NCI-H1436 treated with DMSO at 0.1 percent for 48 hours (cell line): ENCODE measurements at regions not wholly inside any gene's neighbourhood (a gene's known extent, or its start where the extent isn't known, plus 50 kb on each side); places are given as distances from the start of the nearest gene placed in this dataset.
"Not testable (repeated sequence)": the region's sequence is repeated elsewhere in the genome, so short reads cannot be mapped to it uniquely, and the experiment has no call there.

Experiments used
- DNase-seq: peaks from one replicate; lab custom pipeline; 2025; lab: John Stamatoyannopoulos, UW

DNA sequence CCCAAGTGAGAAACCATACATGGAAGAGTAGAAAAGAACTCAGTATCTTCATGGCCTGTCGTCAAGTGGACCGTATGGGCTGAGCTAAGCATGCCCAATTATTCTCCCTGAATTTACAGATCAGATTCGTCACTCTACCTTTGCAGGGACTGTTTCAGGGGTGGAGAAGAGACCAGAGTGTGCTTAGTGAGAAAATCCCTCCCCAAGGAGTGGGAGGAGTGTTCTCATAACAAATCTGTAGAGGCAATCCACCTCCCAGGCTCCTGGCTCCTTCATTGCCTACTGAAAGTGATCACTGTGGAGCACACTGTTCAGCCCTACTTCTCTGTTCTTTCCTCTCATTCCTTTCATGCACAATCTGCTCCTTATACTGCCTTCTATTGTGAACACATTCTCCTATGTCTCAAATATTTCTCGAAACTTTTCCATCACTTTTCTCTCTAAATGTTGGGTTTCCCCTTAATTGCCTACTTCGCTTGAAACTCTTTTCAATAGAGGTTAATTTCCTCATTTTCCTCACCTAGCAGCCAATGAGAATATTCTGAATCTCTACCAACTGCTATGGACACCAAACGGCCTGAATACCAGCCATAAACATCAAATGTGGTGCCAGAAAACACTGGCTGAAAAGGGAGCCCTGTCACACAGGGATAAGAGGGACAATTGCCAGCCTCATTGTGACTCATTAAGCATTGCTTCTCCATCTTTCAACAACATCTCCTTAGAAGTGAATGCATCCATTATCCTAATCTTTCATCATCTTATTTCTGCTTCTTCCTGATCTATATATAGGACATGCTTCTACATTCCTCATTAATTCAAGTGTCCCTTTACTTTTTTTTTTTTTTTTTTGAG, 398.3 kb downstream of the UTRN start:
- DNase-seq: no peak

DNA sequence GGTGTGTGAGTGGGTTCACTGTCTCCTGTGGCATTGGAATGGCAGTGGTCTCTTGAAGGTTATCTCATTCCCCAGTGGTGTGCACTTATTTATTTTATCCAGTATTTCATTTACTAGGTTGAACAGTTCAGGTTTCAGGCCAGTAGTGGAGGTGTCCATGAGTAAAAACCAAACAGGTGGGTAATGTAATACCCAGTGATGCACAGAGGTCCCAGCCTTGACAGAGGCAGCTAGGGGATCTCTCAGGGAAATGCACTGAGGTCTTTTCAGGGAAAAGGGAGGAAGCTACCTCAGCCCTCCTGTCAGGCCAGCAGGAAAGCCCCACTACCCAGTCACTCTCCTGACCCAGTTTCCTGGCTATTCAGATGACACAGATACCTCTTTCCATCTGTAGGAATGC, 403.6 kb downstream of the UTRN start:
- no peak for DNase-seq

DNA sequence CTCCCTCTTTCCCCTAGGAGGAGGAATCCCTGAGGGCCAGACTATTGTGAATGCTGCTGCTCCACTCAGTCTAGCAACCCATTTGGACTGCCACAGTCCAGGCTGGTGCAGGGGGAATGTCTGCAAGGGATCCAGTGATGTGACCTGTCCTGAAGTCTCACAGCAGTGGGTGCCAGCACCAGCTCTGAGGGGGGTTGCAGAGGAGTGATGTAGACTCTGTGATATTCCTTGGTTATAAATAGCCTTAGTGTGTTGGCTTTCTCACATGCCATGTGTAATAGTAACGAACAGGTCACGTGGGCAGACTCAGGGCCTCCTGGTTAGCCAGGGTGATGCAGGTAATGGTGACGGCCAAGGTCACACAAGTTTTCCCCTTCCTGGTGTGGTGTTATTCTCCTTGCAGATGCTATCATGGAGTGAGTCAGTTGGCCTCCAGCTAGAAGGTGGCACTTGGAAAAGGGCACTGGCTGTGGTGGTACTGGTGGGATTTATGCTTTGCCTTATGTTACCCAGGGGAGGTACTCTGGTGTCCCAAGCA, 404.4 kb downstream of the UTRN start:
- DNase-seq: no peak

DNA sequence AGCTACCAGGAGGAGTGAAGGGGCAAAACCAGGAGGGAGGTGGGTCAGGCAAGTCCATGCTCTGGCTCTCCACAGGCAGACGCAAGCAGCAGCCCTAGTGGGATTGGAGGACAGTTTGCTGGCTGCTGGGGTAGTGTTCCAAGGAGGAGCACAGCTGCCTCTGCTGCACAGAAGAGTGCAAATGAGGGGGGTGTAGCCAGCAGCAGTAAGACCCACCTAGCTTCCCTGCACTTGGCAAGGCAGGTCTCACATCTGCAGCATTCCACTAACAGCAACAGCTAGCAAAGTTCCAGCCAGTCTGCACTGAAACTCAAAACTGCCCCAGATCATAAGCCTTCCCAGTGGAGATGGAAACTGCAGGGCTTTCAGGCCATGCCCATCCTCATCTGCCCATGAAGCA, 405.0 kb downstream of the UTRN start:
- no peak for DNase-seq

DNA sequence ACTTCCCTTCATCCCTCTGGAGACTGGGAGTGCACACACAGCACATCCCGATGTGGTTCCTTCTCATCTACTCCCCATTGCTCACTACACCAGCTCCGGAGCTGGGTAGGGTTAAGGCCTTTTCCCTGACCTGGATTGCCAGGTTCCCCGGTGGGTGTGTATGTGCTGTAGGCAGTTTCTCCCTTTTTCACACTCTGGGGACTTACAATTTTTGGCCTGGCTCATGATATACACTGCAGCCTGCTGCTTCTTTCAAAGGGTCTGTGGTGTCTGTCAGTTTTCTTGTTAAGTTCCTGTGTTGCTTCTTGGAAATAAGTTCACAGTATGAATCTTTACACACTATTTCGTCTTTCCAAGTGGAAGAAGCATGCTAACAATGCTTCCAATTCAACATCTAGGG, 405.5 kb downstream of the UTRN start:
- DNase-seq: no peak

DNA sequence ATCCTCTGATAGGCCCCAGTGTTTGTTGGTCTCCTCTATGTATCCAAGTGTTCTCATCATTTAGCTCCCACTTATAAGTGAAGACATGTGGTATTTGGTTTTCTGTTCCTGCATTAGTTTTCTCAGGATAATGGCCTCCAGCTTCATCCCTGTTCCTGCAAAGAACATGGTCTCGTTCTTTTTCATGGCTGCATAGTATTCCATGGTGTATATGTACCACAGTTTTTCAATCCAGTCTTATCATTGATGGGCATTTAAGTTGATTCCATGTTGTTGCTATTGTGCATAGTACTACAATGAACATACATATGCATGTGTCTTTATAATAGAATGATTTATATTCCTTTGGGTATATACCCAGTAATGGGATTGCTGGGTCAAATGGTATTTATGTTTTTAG, 406.9 kb downstream of the UTRN start:
- DNase-seq: not testable (repeated sequence)

DNA sequence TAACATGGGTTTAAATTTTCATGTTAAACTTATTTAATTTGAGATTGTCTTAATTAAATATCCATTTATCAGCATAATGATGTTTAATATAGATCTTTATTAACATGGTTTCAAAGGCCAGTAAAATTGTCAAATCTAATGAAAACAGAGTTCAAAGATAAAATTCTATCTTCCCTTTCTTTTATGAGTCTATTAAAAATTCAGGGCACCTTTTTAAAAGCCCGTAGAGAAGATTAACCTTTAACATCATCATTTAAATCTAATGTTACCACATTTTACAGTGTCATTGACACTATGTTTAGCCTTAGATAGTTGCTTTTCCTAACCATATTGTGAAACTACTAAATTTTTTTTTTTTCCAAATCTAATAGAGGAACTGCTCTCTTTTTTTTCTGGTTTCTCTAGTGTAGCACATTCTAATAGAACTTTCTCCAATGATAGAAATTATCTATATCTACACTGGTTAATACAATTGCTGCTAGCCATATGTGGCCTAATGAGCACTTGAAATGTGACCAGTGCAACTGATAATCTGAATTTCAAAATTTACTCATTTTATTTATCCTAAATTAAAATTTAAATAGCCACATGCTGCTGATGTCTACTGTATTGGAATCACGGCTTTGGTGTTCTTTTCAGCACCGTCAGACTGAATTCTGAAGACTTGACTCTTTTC, 410.9 kb downstream of the UTRN start:
- DNase-seq: no peak

DNA sequence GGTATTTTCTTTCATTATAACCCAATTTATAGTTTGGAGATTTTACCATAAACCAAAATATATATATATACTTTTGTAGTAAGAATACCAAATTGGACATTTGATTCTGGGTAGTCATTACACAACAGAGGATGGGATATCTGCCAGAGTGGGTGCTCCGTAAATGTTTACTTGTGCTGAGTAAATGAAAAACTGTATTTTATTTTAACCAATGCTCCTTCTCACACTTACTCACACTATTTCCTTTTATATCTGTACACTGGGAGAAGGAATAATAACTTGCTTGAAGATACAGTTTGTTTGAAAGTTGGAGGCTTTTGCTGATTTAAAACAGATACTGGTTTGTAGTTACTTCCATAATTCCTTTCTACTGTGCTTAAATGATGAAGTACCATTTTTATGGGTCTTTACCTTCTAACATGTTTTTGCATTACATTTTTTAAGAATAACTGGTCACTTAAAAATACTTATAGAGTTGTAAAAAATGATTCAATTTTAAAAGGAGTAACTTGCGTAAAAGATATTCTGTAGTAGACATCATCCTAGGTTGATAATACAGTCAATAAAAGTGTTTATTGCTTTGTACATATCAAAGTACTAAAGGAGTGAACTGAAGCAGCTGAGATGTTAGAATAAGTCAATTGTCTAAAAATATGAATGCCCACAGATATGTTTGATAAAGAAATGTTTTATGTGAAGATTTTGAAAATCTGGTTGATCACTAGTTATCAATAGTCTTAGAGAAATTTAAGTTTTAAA, 411.7 kb downstream of the UTRN start:
- DNase-seq: no peak

DNA sequence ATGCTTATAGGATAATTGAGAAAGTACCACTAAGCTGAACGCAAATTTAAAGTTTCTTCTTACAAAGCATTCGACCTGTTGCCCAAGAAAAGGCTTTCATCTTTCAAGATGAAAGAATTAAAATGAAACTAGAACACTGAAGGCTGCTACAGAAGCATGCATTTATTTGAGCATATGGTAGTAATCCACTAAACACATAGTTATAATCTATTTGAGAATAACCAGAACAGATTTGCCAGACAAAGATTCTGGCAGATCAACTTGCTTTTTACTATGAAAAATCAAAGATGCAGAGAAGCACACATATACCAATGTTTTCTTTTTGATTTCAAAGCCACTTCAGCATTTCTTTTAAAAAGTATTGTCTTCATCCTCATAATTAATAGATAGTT, 412.2 kb downstream of the UTRN start:
- no peak for DNase-seq

DNA sequence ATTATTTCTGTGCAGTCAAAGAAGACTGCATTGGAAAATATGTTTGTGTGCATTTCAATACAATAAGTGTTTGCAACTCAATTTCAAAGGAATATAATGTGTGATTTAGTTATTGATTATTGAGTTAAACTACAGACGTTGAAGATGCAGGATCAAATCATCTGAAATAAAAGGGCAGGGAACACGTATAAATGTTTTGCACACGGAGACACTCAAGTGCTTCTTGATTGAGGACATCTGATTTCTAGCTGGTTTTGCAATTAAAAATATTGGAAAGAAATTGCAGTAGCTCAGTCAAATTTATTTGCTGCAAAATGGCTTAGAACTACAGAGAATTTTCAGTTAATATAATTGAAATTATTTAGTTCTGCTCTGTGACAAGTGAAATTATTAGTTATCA, 412.7 kb downstream of the UTRN start:
- no peak for DNase-seq

DNA sequence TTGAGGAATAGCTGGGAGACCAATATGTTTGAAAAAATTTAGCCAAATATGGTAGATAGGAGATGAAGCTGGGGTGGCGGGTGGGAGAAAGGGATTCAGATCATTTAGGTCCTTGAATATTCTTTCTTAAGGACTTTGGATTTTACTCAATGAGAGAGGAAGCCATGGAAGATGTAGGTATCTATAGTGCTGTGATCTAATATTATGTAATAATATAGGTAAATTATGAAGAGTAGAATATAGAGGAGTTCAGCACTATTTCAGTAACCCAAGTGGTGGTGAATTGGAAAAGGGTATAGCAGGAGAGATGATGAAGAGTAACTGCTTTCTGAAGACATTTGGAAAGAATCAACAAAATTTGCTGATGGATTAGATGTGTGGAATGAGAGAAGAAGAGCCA, 417.6 kb downstream of the UTRN start:
- no peak for DNase-seq

DNA sequence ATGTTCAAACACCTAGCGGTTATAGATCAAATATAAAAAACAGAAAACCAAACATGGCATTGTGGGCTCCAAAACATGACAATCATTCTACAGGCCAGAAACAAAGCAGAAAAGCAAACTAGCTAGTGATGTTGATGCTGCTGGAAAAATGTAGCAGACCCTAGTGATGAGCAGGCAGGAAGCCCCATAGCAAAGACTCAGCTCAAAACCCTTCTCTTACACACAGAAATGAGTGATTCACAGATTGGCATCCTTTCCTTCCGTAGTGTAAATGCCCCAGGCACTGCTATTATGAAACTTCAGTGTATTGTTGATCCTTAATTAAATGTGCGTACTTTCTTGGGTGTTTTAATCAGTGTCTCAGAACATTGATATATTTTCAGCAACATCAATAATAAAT, 425.1 kb downstream of the UTRN start:
- DNase-seq: no peak

DNA sequence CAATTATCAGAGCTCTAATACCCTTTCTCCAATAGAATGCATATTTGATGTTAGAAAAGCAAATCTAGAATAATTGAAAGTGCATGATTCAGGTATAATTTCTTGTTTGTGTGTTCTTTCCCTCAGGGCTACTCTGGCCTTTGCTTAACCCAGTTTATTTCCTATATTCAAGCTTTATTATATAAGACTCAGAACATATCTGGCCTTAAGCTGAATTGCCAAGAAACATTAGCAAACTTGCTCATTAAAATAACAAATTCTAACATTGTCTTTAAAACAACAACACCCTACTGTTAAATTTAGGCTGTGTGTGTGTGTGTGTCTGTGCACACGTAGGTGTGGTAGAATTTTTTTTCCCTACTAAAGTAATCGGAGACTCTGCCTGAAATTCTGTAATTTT, 426.5 kb downstream of the UTRN start:
- DNase-seq: no peak

DNA sequence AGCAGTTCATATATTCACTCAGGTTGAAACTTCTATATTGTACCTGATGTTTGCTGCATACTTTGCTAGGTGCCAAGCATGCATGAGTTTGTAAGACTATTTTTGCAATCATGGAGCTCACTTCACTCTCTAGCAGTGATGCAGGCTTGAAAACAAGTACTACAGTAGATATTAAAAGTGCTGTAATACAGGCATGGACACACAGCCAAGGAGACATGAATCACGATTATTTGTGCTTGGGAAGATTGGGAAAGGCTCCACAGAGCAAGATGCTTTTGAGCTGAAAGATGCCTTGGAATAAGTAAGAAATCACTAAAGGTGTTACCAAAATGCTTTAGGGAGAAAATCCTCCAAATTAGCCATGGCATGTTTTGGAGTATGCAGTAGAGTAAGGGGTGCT, 427.4 kb downstream of the UTRN start:
- no peak for DNase-seq

DNA sequence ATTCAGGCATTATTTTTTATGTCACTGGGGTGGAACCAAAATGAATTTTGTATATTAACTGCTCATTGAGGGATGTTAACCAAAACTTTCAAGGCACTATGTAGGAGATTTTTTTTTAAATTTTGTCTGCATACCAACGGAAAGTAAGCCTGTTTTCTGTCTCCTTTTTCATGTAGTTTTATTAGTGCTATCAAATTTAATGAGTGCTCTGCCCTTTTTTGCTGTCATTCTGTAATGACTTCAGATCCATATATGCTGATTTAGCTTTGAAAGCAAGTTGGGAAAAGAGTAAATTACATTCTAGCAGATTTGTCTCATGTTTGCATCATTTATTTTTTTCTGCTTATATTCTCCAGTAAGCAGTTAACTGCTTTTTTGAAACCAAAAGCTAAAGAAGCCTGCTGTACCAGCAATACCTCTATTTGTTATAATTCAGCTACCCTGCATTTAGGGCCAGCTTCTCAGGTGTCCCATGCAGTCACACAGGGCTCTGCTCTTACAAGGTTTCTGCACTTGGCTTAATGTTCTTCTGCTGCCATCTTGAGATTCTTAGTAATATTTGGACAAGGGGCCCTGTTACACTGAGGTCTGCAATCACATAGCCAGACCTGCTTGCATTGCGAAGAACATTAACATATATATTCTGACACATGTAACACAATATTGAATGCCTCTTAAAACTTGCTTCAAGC, 429.0 kb downstream of the UTRN start:
- DNase-seq: no peak

DNA sequence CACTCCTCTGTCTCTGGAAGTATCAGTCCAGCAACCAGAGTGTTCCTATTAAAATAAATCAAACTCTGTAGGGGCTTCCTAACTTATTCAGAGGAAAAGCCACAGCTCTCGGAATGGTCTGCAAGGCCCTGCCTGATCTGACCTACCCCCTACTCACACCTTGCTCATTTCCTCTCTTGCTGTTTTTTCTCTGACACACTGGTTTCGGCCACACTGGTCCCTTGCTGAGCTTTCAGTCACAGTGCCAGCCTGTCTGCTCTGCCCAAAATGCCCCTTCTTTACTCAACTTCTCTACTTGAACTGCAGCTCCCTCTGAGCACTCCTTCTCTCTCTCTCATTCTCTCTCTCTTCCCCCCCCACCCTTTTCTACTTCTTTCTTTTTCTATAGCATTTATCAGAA, 430.2 kb downstream of the UTRN start:
- no peak for DNase-seq

DNA sequence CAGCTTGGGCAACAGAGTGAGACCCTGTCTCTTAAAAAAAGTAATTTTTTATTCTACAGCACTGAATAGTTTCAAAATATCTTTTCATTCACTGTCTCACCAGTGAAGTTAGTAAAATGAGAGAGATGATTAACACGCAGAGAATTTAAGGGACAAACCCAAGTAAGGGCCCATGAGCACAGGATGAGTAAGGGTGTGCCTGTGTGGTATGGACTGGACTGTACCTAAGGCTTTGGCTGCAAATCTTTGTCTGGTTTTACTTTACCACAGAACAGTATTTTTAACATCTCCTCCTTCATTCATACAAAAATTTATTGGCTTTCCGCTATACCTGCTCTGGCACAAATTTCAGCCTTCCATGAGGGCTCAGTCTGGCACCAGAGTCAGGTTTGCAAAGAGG, 433.3 kb downstream of the UTRN start:
- DNase-seq: no peak

DNA sequence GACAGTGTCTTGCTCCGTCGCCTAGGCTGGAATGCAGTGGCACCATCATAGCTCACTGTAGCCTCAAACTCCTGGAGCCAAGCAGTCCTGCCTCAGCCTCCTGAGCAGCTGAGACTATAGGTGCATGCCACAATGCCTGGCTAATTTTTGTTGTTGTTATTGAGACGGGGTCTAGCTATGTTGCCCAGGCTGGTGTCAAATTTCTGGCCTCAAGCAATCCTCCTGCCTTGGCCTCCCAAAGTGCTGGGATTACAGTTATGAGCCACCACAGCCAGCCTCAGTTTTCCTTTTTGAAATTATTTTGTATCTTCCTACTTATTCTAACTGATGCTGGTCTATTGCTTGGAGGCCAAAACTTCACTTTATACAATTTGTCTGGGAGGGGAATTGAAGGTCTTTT, 436.1 kb downstream of the UTRN start:
- no peak for DNase-seq

DNA sequence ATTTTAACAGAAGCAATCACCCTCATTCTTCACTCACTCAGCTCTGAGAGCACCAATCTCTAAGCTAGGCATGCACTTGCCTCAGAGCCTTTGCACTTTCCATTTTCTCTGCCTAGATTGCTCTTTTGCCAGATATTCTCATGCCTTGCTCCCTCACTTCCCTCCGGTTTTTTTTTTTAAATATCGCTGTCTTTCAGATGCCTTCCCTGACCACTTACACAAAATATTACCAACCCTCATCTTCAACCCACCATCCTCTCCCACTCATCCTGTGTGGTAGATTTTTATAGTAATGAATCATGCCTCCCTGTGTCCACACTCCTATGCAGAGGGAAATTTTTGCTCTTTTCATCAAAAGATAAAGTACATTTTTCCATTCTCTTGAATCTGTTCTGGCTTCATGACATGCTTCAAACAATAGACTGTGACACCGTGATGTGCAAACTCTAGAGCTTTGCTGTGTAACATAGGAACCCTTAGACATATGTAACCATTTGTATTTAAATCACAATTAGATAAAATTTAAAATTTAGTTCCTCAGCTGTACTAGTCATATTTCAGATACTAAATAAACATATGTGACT, 437.1 kb downstream of the UTRN start:
- DNase-seq: no peak

DNA sequence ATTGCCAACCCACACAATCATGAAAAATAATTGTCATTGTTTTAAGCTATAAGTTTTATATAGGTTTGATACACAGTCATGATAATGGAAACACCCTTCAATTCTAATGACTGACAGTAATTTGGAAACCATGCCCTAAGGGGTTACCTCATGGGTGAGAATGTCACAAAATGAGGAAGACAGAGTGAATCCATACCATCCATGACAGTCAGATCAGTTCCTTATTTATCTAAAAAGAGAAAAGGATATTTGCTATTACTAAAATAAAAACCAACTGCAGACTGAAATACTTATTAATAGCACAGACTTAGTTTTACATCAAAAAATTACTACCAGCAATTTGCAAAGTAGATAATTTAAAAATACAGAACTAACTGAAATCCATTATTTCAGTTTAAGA, 437.8 kb downstream of the UTRN start:
- DNase-seq: no peak

DNA sequence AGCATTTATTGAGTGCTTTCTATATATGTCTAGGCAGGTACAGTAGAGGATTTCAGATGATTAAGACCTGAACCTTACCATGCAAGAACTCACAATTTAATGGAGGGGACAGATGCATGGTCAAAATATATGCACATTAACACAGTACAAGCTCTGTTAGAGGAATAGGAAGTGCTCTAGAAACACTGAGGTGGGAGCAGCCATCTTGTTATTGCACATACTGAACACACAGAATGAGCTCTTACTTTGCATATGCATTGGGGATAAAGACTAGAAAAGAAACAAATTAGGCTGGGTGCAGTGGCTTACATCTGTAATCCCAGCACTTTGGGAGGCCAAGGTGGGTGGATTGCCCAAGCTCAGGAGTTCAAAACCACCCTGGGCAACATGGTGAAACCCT, 438.3 kb downstream of the UTRN start:
- no peak for DNase-seq

DNA sequence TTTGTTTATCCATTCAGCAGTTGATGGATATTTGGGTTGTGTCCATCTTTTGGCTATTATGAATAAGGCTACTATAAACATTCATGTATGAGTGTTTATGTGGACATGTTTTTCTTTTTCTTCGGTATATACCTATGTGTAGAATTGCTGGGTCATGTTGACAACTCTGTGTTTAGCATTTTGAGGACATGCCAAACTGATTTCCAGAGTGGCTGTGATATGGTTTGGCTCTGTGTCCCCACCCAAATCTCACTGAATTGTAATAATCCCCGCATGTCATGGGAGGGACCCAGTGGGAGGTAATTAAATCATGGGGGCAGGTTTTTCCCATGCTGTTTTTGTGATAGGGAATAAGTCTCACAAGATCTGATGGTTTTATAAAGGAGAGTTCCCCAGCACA, 439.7 kb downstream of the UTRN start:
- no peak for DNase-seq
